ENCODE measurements at regions not wholly inside any gene's neighbourhood (a gene's known extent, or its start where the extent isn't known, plus 50 kb on each side); places are given as distances from the start of the nearest gene placed in this dataset. TPM values are rescaled to one million over a fixed set of nuclear protein-coding genes. Genes with fewer than 3 reads are reported as not detected.
A peak's percentile ranks its signal among the peaks of the same experiment; 100 is the strongest.

Small RNA genes in the stretch of these regions (microRNA-seq; reads per million reads assigned to microRNA genes)
- gene MIR101-1 (ENCODE audit: borderline replicate concordance) (52.1 reads per million, percentile 56 among the genes with 10 or more reads in this experiment), gene MIR3671 (ENCODE audit: borderline replicate concordance) (not detected)
